HG03066 (cell line): ENCODE measurements at regions not wholly inside any gene's neighbourhood (a gene's known extent, or its start where the extent isn't known, plus 50 kb on each side); places are given as distances from the start of the nearest gene placed in this dataset.
"Not testable (repeated sequence)": the region's sequence is repeated elsewhere in the genome, so short reads cannot be mapped to it uniquely, and the experiment has no call there.

ENCODE experiments used
- ATAC-seq: cut with Tn5 transposase; IDR thresholded peaks from one replicate; pipeline ENCODE4 v1.9.1; 2021; ENCODE audit warnings: low read depth; ENCODE audit not compliant: unreplicated experiment

- no peak for ATAC-seq
Observed at GRCh38 chr2:64277101-64277849, 133.1 kb upstream of the PELI1 start.

GRCh38 chr2:64280812-64281211, 136.6 kb upstream of the PELI1 start:
- ATAC-seq, result not testable (repeated sequence)

GRCh38 chr2:64283006-64283570, 138.9 kb upstream of the PELI1 start:
- ATAC-seq, result peak; percentile 25

- ATAC-seq, result peak; percentile 87
Observed at GRCh38 chr2:64283641-64284361, 139.6 kb upstream of the PELI1 start.

- ATAC-seq, result no peak
Observed at GRCh38 chr2:64284751-64285150, 140.5 kb upstream of the PELI1 start.

- ATAC-seq, result no peak
Observed at GRCh38 chr2:64287202-64287740, 143.1 kb upstream of the PELI1 start.

- ATAC-seq, result no peak
Observed at GRCh38 chr2:64288321-64289193, 144.3 kb upstream of the PELI1 start.

GRCh38 chr2:64289251-64289650, 145.0 kb upstream of the PELI1 start:
- no peak for ATAC-seq

GRCh38 chr2:64289737-64290136, 145.5 kb upstream of the PELI1 start:
- no peak for ATAC-seq

GRCh38 chr2:64291181-64291580, 147.0 kb upstream of the PELI1 start:
- ATAC-seq, result no peak

GRCh38 chr2:64295326-64296139, 151.3 kb upstream of the PELI1 start:
- peak; percentile 93 for ATAC-seq

- no peak for ATAC-seq
Observed at GRCh38 chr2:64296140-64296480, 151.9 kb upstream of the PELI1 start.

- ATAC-seq, result no peak
Observed at GRCh38 chr2:64296695-64297346, 152.6 kb upstream of the PELI1 start.

GRCh38 chr2:64298161-64298560, 153.9 kb upstream of the PELI1 start:
- ATAC-seq, result no peak

GRCh38 chr2:64300066-64300465, 153.9 kb upstream of the LGALSL start:
- no peak for ATAC-seq

GRCh38 chr2:64303250-64303649, 150.7 kb upstream of the LGALSL start:
- ATAC-seq, result no peak

GRCh38 chr2:64307421-64307820, 146.5 kb upstream of the LGALSL start:
- ATAC-seq, result no peak

- no peak for ATAC-seq
Observed at GRCh38 chr2:64311191-64311910, 142.6 kb upstream of the LGALSL start.
